DND-41 (cell line): ENCODE measurements at regions not wholly inside any gene's neighbourhood (a gene's known extent, or its start where the extent isn't known, plus 50 kb on each side); places are given as distances from the start of the nearest gene placed in this dataset.

Experiments
- ATAC-seq: fragments of 200-7000 bp; cut with Tn5 transposase; 3 replicates; pipeline ENCODE4 v1.9.1; 2021; ENCODE audit warnings: low read depth; ENCODE audit not compliant: insufficient read depth
- DNase-seq: peaks from one replicate; pipeline ENCODE4 v3.0.0-alpha.2; 2020
- H2AFZ ChIP-seq: 2 replicates; pipeline ENCODE4 v1.6.0; 2012; ENCODE audit warnings: low read depth, low read length
- H3K27ac ChIP-seq: 2 replicates; pipeline ENCODE4 v1.5.1; 2012; ENCODE audit warnings: low read length, inconsistent platforms
- H3K27me3 ChIP-seq: fragments of 200-600 bp; sonication (generic); 2 replicates; pipeline ENCODE4 v1.6.0; 2012; ENCODE audit warnings: low read length, mild to moderate bottlenecking, inconsistent platforms; ENCODE audit not compliant: insufficient read depth, poor library complexity
- H3K36me3 ChIP-seq: 2 replicates; pipeline ENCODE4 v1.5.1; 2012; ENCODE audit warnings: low read length, inconsistent platforms; ENCODE audit not compliant: insufficient read depth
- H3K4me1 ChIP-seq: 2 replicates; pipeline ENCODE4 v1.5.1; 2012; ENCODE audit warnings: mild to moderate bottlenecking, low read length; ENCODE audit not compliant: insufficient read depth
- H3K4me2 ChIP-seq: 2 replicates; pipeline ENCODE4 v1.6.0; 2012; ENCODE audit warnings: mild to moderate bottlenecking, moderate library complexity, low read length, inconsistent platforms; ENCODE audit not compliant: insufficient read depth
- H3K4me3 ChIP-seq, 2 experiments: fragments of 200-600 bp in 1 of 2; shearing (Covaris generic) in 1 of 2; 2 replicates each; pipeline ENCODE4 v1.5.1; 2012 to 2016; ENCODE audit warnings: inconsistent platforms in 2 of 2, low read length in 2 of 2, mild to moderate bottlenecking in 2 of 2, low read depth in 1 of 2, moderate library complexity in 1 of 2
- H3K79me2 ChIP-seq: 2 replicates; pipeline ENCODE4 v1.6.0; 2012; ENCODE audit warnings: low read length, inconsistent platforms; ENCODE audit not compliant: insufficient read depth
- H3K9ac ChIP-seq: 2 replicates; pipeline ENCODE4 v1.6.0; 2012; ENCODE audit warnings: low read depth, mild to moderate bottlenecking, inconsistent platforms, low read length, moderate library complexity
- H3K9me3 ChIP-seq: 2 replicates; pipeline ENCODE4 v1.5.1; 2012; ENCODE audit warnings: low read length, moderate library complexity, mild to moderate bottlenecking, inconsistent platforms; ENCODE audit not compliant: insufficient read depth, severe bottlenecking
- H4K20me1 ChIP-seq: 2 replicates; pipeline ENCODE4 v1.6.0; 2012; ENCODE audit warnings: low read length; ENCODE audit not compliant: insufficient read depth
- CTCF ChIP-seq: IDR thresholded peaks from 2 replicates; pipeline ENCODE4 v1.5.1; 2012; ENCODE audit warnings: borderline replicate concordance, low read length, moderate library complexity, mild to moderate bottlenecking; ENCODE audit not compliant: poor library complexity, severe bottlenecking; ENCODE audit errors: extremely low read depth
- EZH2 ChIP-seq: IDR thresholded peaks from 3 replicates; pipeline ENCODE4 v1.6.1; 2012; ENCODE audit warnings: borderline replicate concordance, low read depth, mild to moderate bottlenecking, moderate library complexity, low read length, inconsistent platforms; ENCODE audit not compliant: severe bottlenecking

- DNase-seq, result no peak
- Histone ChIP-seq H3K4me3 (no peak overlapping the region), H3K27ac (no peak overlapping the region), H3K27me3 (no peaks in the 10 kb centered on the region), H3K79me2 (no peaks in the 10 kb centered on the region), H2AFZ (no peak overlapping the region), H3K9me3 (no peaks in the 10 kb centered on the region), H3K4me1 (no peaks in the 10 kb centered on the region), H3K4me2 (no peak overlapping the region), H3K9ac (no peak overlapping the region), H3K36me3 (no peaks in the 10 kb centered on the region), H4K20me1 (no peaks in the 10 kb centered on the region)
- TF ChIP-seq EZH2 (no peak), CTCF (no peak)
- no peak for ATAC-seq
These were observed 149.5 kb upstream of the EPHA3 start for GRCh38 chr3:88957711-88958439.

- TF ChIP-seq EZH2 (no peak), CTCF (no peak)
These were observed 147.4 kb upstream of the EPHA3 start for GRCh38 chr3:88960019-88960418.

GRCh38 chr3:88963003-88963402 is 144.4 kb upstream of the EPHA3 start:
- Histone ChIP-seq H3K4me3 (no peak overlapping the region), H3K79me2 (no peaks in the 10 kb centered on the region), H3K9ac (no peak overlapping the region), H3K27me3 (no peaks in the 10 kb centered on the region), H3K4me1 (no peaks in the 10 kb centered on the region), H3K36me3 (no peaks in the 10 kb centered on the region), H3K9me3 (no peaks in the 10 kb centered on the region), H4K20me1 (no peaks in the 10 kb centered on the region), H2AFZ (no peak overlapping the region), H3K27ac (no peak overlapping the region), H3K4me2 (no peak overlapping the region)
- TF ChIP-seq EZH2 (no peak), CTCF (no peak)
- ATAC-seq (no peak), DNase-seq (no peak)

More at GRCh38 chr3:88960019-88960418, 147.4 kb upstream of the EPHA3 start:
- H4K20me1 ChIP-seq, result no peaks in the 10 kb centered on the region
- no peak overlapping the region for H3K9ac ChIP-seq
- no peak overlapping the region for H2AFZ ChIP-seq
- H3K4me1 ChIP-seq, result no peaks in the 10 kb centered on the region
- no peak overlapping the region for H3K4me3 ChIP-seq
- no peaks in the 10 kb centered on the region for H3K79me2 ChIP-seq
- H3K27ac ChIP-seq, result no peak overlapping the region
- H3K27me3 ChIP-seq, result no peaks in the 10 kb centered on the region
- ATAC-seq, result no peak
- no peaks in the 10 kb centered on the region for H3K9me3 ChIP-seq
- H3K36me3 ChIP-seq, result no peaks in the 10 kb centered on the region
- DNase-seq, result no peak
- H3K4me2 ChIP-seq, result no peak overlapping the region
